Activated gamma-delta T cell treated with anti-CD3 and anti-CD28 coated beads, Interleukin-2, amount 50 U/mL, for 16 hours (primary cell): ENCODE measurements at regions not wholly inside any gene's neighbourhood (a gene's known extent, or its start where the extent isn't known, plus 50 kb on each side); places are given as distances from the start of the nearest gene placed in this dataset.

Source experiments
- DNase-seq: peaks from one replicate; pipeline ENCODE4 v3.0.0-alpha.2; 2020; ENCODE audit warnings: low read depth

DNA sequence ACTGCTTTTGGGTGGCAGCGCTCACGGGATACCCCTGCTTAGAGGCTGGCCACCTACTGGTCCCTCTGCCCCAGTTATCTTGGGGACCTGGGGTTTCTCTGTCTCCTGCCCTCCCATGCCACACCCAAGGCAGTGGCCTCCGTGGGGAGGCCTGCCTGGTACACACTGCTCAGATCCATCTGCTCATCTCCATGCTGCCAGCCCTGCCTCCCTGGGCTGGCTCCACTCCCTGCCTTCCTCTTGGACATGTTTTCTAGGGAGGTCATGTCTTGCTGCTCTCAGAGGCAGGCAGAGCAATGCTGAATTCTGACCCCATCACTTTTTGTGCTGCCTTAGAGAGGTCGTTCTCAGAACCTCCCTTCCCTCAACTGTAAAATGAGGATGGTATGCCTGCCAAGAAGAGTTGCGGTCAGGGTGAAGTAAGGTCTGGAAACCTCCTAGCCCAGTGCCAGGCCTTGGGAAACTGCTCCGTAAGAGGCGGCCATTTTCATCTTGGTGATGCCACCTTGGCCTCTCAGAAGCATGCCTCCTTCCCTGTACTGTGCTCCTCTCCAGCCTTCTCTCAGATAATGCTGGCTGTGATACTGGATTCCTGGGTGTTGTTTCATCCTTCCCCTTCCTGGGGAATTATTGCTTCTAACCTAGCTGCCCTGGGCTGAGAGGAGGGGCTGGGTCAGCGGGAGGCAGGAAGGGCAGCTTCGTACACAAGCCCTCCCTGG lies 186.4 kb upstream of the ZBED5 start:
- DNase-seq = no peak

DNA sequence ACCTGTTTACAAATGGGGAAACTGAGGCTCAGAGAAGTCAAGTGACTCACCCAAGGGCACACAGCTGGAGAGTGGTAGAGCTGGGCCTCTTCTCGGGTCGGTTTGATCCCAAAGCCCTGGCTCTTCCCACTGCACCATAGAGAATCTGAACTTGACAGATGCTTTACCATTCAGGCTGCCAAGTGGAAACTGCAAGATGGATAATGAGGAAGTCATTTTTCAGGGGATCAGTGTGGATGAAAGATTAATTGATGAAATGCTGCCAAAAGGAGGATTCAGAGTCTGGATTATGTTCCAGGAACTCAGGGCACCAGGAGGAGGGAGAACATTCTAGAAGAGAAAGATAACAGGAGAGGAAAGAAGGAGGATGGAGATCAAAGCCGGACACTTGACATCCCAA lies 185.9 kb upstream of the ZBED5 start:
- no peak for DNase-seq

DNA sequence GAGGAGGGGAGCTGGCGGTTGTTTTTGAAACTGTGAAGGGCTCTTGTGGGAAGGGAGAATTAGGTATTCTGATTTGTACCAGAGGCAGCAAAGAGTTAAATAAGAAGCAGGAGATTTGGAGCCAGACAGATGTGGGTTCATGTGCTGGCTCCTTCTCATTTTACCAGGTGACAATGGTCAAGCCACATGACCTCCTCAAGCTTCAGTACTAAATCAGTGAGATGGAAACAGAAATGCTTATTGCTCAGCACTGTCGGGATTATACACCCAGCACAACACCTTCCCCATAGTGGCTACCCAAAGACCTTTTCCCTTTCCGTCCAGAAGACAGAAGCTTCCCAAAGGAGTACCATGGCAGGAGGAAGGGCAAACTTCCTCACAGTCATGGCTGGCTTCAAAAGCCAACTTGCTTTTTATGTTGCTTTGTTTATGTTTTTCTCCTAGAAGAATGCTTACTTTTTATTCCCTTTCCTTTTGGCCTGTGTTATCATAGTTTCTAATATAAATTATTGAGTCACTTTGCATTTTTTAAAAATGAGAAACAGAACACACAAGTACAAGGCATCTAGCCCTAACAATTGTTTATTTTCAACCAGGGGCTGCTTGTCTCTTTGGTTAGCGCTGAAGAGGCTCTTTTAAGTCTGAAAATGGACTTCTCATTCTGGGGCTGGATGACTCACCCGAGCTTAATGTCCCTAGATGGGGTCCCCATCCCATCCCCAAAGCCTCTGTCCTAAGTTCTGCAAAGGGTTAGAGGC lies 181.5 kb upstream of the ZBED5 start:
- no peak for DNase-seq

DNA sequence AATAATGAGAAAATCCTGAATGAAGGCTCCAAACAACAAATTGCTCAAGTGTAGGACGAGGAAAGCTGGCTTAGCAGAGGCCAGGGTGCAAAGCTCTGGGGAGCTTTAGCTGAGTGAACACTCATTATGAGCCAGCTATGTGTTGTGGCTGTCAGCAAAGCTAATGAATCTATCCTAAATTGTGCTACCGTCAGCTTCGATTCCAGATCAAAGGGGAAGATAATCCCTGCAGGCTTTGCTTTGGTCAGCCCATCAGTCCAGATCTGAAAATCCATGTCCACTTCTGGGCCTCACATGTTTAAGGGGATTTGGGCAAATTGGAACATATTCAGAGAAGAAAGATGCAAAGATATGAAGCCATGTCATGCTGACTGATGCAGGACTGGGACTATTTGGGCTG lies 180.9 kb upstream of the ZBED5 start:
- no peak for DNase-seq

DNA sequence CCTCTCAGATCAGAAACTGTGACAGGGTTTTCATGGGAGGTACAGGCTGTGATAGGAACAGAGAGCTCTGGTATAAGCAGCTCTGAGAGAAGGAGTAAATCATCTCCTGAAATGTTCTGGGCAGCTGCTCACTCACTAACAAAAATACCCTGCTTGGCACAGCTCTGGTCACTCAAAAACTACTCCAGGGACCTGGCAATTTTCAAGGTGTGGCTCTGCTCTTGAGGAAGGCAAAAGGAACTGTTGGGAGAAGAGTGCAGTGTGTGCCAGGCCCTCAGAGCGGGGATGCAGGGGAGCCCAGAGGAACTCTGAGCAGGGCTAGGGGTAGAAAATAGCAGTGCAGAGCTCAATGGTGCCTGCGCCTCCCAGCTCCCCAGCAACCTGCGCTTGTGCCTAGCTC lies 180.5 kb upstream of the ZBED5 start:
- no peak for DNase-seq

DNA sequence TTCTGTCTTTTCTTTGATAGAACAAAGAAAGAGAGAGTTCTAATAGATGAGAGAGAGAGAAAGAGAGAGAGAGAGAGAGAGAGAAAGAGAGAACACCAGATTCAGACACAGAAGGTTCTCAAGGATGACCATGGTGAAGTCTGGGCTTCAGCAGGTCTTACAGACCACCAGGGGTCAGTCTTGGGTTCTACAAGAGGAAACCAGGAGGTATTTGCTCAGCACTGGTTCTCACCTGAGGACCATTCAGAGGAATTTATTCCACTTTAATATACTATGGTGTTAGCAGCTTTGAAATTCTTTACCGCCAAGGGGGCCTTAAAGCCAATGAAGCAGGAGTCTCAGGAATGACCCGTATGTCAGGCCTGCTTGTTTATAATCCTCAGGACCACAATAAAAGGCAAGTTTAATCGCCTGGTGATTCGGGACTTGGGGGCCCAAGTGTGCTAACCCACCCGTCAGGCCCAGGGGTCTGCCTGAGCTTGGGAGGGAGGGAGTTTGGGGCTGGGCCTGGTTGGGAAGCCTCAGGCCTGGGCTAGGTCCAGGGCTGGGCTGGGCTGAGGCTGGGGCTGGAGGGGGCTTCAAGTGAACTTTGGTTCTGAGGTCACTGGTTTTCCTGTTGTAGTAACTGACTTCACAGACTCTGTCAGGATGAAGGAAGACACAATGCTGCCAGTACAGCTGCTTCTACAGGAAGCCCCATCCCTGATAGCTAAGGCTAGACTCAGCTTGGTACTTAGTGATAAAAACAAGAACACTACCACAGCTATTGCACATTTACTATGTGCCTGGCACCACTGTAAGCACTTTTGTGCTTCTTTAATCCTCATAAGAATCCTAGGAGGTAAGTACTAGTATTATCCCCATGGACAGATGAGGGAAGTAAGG lies 179.2 kb upstream of the ZBED5 start:
- peak; percentile 10 for DNase-seq

DNA sequence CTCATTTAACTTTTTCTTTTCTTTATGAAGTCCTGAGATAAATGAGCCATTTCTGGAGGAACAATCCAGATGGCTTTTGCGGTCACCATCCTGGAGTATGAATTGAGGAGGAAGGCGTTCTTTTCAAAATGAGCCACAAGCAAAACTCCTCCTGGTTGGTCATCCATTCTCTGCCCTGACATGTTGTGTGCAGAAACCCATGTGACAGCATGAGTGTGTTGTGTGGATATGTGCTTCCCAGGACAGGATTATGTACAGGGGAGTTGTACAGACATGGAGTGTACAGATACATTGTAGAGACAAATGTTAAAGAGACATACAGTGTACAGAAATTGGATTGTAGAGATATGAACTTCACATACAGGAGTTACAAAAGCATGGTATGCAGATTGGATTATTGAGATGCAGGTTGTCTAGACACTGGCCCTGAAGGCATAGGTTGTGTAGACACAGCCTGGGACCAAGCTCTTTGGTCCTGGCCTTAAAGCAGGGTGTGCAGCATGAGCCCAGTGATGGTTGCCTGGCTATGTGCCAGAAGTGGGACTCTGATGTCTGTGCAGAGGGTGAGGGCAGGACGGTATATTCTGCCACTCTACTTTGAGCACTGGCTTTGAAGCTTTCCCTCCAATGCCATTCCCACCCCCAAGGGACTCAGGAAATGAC lies 178.5 kb upstream of the ZBED5 start:
- no peak for DNase-seq

DNA sequence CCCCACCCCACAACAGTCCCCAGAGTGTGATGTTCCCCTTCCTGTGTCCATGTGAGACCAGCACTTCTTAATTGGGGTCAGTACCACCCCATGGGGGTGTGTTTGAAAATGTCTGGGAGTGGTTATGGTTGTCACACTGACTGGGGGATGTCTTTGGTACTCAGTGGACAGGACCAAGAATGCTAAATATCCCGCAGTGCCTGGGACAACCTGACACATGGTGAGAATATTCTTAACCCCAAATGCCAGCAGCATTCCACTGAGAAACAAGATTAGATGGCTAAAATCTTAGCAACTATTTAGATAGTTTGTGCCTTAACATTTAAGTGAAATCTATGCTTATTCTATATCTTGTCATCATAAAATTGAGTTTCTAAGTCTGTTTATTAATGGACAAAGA lies 177.5 kb upstream of the ZBED5 start:
- DNase-seq = no peak

DNA sequence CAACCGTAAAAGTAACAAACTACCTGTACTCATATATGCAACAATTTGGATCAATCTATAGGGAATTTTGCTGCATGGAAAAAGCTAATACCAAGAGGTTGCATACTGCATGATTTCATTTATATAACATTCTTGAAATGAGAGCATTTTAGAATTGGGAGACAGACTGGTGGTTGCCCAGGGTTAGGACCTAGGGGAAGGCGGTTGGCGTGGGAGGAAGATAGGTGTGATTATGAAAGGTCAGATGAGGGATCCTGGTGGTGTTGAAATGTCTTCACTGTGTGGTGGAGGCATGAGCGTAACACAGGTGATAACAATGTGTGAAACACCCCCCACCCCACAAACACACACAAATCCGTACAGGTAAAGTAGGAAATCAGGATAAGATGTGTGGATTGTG lies 176.6 kb upstream of the ZBED5 start:
- no peak for DNase-seq

DNA sequence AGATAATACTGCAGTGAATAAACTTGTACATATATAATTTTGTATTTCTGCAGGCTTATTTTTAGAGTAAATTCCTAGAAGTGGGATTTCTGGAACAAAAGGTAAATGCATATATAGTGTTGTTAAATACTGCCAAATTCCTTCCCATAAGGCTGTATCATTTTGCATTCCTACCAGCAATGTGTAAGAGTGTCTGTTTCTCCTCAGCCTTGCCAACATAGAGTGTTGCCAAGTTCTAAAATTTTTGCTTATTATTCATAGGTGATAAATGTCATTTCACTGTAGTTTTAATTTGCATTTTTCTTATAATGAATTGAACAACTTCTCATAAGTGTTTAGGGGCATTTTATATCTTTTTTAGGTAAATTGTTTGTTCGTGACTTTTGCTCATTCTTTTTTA lies 174.2 kb upstream of the ZBED5 start:
- DNase-seq = no peak

DNA sequence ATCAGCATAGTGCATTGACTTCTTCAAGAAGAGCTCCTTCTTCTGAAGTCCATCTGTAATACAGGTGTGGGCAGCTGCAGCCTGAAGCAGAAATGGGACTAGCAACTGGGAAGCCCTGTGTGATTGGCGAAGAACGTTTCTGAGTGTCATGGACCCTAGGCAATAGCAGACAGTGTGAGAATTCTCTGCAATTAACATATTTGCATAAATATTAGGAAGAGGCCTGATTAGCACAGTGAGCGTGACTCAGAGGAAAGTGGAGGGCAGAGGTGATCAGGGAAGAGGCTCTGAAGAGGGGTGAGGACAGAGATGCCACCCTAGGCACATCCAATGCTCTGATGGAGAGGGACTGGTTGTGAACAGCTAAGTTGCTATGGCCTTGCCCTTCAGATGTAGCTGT lies 171.2 kb upstream of the ZBED5 start:
- no peak for DNase-seq

DNA sequence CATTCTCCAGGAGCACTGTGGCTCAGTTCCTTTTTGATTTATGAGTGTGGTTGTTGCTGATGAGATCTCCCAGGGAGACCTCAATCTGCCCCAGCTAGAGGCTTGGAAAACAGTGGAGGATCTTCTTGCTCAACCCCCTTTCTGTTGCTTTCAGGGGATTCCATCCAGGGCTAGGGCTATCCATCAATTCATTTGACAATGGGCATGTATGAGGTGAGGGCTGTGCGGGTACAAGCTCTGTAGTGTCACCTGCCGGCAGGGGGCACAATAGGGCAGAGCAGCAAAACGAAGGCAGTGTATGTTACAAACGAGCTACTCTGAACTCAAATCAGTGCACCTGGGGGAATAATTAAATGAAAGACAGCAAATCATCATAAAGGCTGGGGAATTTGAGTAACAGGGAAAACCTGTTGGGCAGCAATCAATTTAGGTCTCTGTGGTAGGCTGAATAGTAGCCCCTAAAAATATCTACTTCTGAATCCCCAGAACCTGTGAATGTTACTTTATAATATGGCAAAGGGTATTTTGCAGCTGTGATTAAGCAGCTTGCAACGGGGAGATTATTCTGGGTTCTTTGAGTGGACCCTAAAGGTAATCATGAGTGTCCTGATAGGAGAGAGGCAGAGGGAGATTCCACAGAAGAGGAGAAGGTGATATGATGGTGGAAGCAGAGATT lies 170.3 kb upstream of the ZBED5 start:
- DNase-seq = peak; percentile 58

DNA sequence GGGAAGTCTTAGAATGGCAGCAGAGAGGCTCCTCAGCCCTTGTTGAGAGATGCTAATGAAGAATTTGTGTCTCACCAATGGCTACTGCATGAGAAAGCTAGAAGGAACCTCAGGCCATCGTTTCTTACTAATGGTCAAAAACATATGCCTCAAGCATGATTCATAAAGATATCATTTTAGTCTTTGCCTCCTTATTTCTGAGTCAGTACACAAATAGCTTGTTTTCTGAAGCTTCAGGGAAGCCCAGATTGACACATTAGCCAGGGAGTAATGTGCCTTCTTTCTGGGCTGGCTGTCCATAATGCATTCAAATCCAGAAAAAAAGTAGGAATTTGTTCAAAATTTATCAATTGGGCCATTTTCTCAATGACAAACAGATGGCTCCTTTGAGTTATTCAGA lies 169.4 kb upstream of the ZBED5 start:
- DNase-seq = no peak

DNA sequence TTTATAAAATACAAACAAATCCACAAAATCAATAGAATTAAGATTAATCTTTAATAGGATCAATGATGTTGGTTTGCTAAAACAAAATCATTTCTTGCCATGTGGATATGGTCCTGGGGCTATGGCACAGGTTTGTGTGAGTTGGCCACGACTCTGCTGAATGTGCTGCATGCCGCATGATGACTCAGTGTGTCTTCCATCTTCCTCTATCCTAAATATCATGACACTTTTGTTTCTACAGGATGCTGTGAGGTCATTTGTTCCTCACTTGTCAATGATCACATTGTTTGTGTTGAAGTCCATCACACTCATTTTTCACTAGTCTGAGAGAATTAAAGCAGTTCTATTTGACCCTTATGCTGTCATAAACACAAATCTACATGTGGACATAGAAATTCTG lies 167.2 kb upstream of the ZBED5 start:
- DNase-seq = no peak

DNA sequence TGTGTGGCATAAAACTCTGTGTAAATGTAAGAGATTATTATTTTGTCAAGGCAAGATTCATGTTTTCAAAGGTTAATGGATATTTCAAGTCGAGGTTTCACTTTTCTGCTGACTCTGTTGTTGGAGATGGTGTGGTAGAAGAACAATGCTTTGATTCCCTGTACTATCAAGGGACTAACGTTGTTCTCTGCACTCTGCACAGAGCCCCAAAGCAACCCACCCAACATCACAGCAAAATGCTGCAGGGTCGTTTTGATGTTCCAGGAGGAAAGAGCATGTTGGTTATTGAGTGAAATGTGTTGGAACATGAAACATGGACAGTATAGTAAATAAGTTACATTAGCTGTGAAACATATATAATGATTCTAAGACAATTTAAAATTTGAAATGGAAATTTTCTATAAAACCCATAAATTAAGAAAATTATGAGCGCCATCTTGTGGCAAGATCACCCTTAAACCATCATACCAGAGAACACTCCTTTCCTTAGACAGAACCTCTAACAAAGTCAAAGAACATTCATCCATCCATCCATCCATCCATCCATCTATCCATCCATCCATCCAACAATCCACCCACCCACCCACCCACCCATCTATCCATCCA lies 164.4 kb upstream of the ZBED5 start:
- no peak for DNase-seq

DNA sequence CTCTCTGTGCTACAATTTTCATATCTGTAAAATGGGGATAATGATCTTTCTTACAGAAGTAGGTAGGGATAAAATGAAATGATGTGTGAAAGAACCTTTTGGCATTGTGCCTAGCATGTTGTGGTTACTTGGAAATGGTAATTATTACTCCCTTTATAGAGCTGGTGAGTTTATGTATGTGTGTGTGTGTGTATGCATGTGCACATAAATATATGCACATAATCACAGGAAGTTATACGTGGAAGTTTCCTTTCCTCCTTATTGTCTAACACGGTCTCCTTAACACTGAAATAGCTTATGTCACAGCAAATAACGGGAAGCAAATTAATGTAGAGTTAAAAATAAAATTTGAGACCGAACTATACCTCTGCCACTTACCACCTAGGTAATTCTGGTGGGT lies 163.7 kb upstream of the ZBED5 start:
- no peak for DNase-seq

DNA sequence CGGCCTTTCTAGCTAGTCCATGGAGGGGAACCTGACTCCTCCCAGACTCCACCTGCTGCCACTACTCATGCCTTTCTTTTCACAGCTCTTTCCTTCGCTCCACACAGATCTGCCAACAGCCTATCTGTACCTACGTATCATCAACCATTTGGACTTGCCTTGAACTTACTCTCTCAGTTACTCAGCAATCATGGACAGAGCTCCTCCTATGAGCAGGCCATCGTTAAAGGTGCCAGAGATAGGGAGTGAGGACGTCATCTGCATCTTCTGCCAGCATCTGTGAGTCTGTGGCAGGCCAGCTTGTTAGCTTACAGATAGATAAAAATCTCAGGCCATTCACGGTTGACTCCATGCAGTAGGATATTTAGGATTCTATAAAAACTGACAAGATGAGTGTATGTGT lies 162.9 kb upstream of the ZBED5 start:
- DNase-seq = no peak

DNA sequence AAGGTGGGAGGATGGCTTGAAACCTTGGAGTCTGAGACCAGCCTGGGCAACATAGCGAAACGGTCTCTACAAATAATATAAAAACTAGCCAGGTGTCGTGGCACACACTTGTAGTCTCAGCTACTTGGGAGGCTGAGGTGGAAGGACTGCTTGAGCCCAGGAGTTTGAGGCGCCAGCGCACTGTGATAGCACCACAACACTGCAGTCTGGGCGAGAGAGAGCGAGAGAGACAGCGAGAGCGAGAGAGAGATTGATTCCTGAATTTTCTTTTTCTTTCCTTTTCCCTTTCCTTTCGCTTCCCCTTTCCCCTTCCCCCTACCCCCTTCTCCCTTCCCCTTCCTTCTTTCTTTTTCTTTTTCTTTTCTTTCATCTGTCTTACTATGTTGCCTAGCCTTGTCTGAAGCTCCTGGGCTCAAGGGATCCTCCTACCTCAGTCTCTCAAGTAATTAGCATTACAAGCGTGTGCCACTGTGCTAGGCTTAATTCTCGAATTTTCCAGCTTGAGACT lies 162.4 kb upstream of the ZBED5 start:
- no peak for DNase-seq

DNA sequence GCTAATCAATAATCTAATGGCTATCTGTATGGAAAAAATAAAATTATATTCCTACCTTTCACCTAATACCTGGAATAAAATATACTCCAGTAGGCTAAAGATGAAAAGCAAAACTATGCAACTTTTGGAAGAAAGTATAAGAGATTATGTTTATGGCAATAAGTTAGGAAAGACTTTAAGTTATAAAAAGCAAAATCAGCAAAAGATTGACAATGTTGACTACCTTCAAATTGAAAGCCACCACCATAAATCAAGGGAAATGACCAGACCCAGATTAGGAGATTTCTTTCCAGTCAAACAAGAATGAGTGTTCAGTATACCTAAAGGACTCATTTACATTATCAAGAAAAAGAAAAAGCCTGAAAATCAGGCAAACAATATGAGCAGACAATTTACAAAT lies 159.1 kb upstream of the ZBED5 start:
- no peak for DNase-seq

DNA sequence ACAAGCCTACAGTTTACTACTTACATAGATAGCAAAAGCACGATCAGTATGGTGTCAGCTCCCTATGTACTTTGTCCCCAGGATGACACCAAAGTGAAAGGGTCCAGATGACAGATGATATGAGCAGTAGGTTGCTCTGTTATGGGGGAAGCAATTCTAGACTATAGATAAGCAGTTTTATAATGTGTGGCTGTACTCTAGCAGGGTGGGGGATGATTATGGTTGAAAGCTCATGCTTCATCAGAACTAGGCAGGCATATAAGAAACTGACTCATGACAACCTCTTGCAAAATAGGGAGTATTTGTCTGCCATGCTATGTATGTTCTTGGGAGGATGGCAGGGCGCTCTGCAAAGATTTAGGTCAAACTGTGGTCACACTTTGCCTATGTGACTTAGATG lies 158.2 kb upstream of the ZBED5 start:
- no peak for DNase-seq

DNA sequence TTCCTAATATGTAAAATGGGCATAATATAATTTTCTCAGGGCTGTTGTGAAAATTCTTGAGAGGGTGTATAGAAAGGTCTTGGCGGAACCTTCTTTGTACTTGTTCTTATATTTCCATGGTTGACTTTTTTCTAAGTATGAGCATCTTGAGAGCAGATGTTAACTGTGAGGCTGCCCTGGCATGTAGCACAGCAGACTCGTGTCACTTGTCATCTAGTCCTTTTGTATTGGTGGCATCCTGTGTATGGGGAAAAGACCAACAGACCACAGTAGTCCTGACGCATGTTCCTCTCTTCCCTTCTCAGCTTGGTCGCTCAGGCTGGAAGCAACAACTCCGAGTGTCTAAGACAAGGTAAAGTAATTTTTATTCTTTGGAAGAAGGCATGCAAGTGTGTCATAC lies 153.8 kb upstream of the ZBED5 start:
- no peak for DNase-seq
